ENCODE measurements at regions not wholly inside any gene's neighbourhood (a gene's known extent, or its start where the extent isn't known, plus 50 kb on each side); places are given as distances from the start of the nearest gene placed in this dataset.

DNA sequence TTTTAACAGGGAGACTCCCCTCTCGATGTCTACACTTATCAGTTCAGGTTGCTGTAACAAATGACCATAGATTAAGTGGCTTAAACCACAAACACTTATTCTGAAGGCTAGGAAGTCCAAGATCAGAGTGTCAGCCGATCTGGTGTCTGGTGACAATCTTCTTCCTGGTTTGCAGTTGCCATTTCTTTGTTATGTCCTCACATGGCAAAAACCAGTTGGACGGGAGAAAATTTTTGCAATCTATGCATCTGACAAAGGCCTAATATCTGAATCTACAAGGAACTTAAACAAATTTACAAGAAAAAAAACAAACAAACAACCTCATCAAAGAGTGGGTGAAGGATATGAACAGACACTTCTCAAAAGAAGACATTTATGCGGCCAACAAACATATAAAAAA, 116.9 kb upstream of the FOXB1 start:
- TF ChIP-seq CTCF (IDR thresholded peaks at IDR 0.05) (no peak), EZH2 (IDR thresholded peaks at IDR 0.05; ENCODE audit: borderline replicate concordance, insufficient read depth, low read depth, low read length, poor library complexity, severe bottlenecking) (no peak)
